Fibroblast of mammary gland (primary cell): ENCODE measurements at regions not wholly inside any gene's neighbourhood (a gene's known extent, or its start where the extent isn't known, plus 50 kb on each side); places are given as distances from the start of the nearest gene placed in this dataset.

ENCODE experiments used
- DNase-seq: peaks from one replicate; pipeline ENCODE4 v3.0.0-alpha.2; 2010; ENCODE audit warnings: low read depth
- H3K4me3 ChIP-seq: 2 replicates; pipeline ENCODE4 v1.5.1; 2011; ENCODE audit warnings: low read depth, mild to moderate bottlenecking, low read length, moderate library complexity; ENCODE audit not compliant: control insufficient read depth
- TF ChIP-seq, protein P1 (sequence below): conservative IDR thresholded peaks from 2 replicates; pipeline ENCODE4 v1.5.1; 2011; ENCODE audit warnings: low read depth, low read length, inconsistent platforms; ENCODE audit not compliant: control insufficient read depth, insufficient read depth

DNA sequence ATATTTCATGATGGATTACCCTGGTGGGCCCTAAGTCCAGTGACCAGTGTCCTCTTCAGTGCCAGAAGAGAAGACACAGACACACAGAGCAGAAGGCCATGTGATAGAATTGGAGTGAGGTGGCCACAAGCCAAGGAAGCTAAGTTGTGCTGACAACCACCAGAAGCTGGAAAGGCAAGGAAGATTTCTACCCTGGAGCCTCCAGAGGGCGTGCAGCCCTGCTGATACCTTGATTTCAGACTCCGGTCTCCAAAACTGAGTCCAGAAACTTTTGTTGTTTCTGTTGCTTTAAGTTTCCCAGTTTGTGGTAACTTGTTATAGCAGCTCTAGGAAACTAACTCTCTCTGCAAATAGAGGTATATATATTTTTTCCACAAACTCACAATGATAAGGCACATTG is 396.6 kb upstream of the ASIC2 start:
- no peak for DNase-seq
- TF ChIP-seq, protein P1, sequence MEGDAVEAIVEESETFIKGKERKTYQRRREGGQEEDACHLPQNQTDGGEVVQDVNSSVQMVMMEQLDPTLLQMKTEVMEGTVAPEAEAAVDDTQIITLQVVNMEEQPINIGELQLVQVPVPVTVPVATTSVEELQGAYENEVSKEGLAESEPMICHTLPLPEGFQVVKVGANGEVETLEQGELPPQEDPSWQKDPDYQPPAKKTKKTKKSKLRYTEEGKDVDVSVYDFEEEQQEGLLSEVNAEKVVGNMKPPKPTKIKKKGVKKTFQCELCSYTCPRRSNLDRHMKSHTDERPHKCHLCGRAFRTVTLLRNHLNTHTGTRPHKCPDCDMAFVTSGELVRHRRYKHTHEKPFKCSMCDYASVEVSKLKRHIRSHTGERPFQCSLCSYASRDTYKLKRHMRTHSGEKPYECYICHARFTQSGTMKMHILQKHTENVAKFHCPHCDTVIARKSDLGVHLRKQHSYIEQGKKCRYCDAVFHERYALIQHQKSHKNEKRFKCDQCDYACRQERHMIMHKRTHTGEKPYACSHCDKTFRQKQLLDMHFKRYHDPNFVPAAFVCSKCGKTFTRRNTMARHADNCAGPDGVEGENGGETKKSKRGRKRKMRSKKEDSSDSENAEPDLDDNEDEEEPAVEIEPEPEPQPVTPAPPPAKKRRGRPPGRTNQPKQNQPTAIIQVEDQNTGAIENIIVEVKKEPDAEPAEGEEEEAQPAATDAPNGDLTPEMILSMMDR, result no peak
- no peak overlapping the region for H3K4me3 ChIP-seq

GRCh38 chr17:33695431-33695830 is 402.3 kb upstream of the ASIC2 start:
- DNase-seq, result no peak
- no peak overlapping the region for H3K4me3 ChIP-seq
- TF ChIP-seq, protein P1, result no peak

DNA sequence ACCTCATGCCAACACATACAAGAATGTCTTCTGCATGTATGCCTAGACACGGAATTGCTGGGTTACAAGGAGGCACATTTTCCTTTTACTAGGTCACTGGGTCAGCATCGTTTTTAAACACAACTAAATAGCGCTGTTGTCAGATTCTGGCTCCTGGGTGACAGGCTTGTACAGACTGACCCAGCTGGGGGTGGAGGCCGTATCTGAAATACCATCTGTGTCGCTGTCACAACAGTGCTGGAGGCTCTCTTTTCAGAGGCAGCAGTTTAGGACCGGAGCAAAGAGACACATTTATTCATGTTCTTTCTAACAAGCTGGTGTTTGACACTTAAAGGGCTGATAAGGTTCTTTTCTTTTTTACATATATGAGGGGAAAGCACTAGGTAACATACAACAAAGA is 403.0 kb upstream of the ASIC2 start:
- no peak for DNase-seq
- no peak overlapping the region for H3K4me3 ChIP-seq
- TF ChIP-seq, protein P1, result no peak

DNA sequence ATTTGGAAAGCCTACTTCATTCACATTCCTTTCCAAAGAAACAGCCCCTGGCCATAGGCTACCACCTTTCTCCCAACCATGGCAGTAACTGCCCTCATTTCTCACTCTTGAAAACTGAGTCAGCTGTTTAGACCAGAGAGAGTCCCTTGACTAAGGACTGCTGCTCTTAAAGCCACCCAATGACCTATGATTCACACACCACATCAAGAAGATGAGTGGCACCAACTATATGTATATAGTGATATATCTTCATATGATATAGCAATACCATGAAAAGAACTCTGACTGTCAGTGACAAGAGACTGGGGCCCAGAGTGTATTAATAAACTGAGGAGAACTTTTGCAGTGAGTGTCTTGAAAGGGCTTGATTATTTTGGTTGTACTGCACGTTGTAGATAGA is 404.5 kb upstream of the ASIC2 start:
- H3K4me3 ChIP-seq, result no peak overlapping the region
- TF ChIP-seq, protein P1, result no peak
- no peak for DNase-seq

DNA sequence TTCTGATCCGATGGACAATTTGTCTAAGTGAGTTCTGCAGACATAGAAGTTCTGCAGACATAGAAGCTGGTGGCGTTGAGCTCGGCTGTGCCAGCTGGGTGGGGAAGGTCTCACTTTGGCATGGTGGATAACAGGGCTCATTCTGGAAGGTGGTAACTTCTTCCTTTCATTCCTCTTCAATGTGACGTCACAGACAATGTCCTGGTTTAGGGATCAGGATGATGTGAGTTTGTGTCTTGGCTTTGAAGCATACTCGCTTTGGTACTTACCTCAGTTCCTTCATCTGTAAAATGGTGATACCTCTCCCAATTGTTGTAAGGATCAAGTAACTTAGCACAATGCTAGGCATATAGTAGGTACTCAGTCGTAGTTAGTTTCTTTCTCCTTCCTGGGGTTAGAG is 408.8 kb upstream of the ASIC2 start:
- DNase-seq, result no peak
- H3K4me3 ChIP-seq, result no peak overlapping the region
- TF ChIP-seq, protein P1, result no peak

DNA sequence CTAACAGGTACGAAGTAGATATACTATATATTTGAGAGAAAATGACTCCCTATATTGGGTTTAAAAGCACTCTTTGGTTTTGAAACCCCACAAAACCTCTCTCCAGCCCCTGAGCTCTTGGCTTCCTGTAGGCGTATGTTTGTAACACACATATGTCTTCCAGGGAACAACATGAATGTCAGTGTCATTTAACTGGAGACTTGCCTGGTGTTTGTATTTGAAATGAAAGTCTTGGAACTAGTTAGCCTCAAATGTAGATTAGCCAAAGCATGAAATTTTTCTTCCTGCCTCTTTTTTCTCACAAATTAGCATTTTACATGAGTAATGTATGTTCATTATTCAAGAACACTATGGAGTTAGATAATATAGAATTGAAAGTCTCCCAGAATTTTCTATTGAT is 411.8 kb upstream of the ASIC2 start:
- no peak overlapping the region for H3K4me3 ChIP-seq
- DNase-seq, result no peak
- TF ChIP-seq, protein P1, result no peak

GRCh38 chr17:33709881-33710280 is 416.8 kb upstream of the ASIC2 start:
- TF ChIP-seq, protein P1, result no peak

More at GRCh38 chr17:33709881-33710280, 416.8 kb upstream of the ASIC2 start:
- H3K4me3 ChIP-seq, result no peak overlapping the region
- DNase-seq, result no peak
